Endothelial cell of umbilical vein (primary cell): ENCODE measurements at regions not wholly inside any gene's neighbourhood (a gene's known extent, or its start where the extent isn't known, plus 50 kb on each side); places are given as distances from the start of the nearest gene placed in this dataset.
"Not testable (repeated sequence)": the region's sequence is repeated elsewhere in the genome, so short reads cannot be mapped to it uniquely, and the experiment has no call there.

Source experiments
- EZH2 ChIP-seq: IDR thresholded peaks from 2 replicates; pipeline ENCODE4 v1.6.1; 2012; ENCODE audit warnings: borderline replicate concordance, low read depth, mild to moderate bottlenecking, moderate library complexity, low read length, inconsistent platforms; ENCODE audit not compliant: severe bottlenecking
- JUN ChIP-seq: IDR thresholded peaks from 2 replicates; pipeline ENCODE4 v1.6.1; 2011; ENCODE audit warnings: borderline replicate concordance, low read depth; ENCODE audit not compliant: insufficient read length, insufficient read depth
- MYC ChIP-seq: IDR thresholded peaks from one replicate; pipeline ENCODE4 v1.6.1; 2011; ENCODE audit warnings: mild to moderate bottlenecking, low read depth, low read length
- POLR2A ChIP-seq: IDR thresholded peaks from 2 replicates; pipeline ENCODE4 v1.6.1; 2012; ENCODE audit warnings: low read depth, mild to moderate bottlenecking, control low read depth, low read length
- POLR2AphosphoS5 ChIP-seq: IDR thresholded peaks from 2 replicates; pipeline ENCODE4 v1.6.1; 2012; ENCODE audit warnings: low read depth, mild to moderate bottlenecking, control low read depth, low read length, moderate library complexity; ENCODE audit not compliant: insufficient read depth
- TF ChIP-seq, protein P1 (sequence below), 2 donors: IDR thresholded peaks; 1 replicate in 1 of 2; 2 replicates in 1 of 2; pipeline ENCODE4 v1.5.1; 2011; ENCODE audit warnings: low read length in 2 of 2, mild to moderate bottlenecking in 2 of 2, moderate library complexity in 2 of 2, control low read depth in 1 of 2, inconsistent platforms in 1 of 2, low read depth in 1 of 2; ENCODE audit not compliant: insufficient read depth in 1 of 2; ENCODE audit errors: extremely low read depth in 1 of 2
- TF ChIP-seq, protein P2 (sequence below): IDR thresholded peaks from 2 replicates; pipeline ENCODE4 v1.6.1; 2011; ENCODE audit not compliant: insufficient read depth, insufficient read length

DNA sequence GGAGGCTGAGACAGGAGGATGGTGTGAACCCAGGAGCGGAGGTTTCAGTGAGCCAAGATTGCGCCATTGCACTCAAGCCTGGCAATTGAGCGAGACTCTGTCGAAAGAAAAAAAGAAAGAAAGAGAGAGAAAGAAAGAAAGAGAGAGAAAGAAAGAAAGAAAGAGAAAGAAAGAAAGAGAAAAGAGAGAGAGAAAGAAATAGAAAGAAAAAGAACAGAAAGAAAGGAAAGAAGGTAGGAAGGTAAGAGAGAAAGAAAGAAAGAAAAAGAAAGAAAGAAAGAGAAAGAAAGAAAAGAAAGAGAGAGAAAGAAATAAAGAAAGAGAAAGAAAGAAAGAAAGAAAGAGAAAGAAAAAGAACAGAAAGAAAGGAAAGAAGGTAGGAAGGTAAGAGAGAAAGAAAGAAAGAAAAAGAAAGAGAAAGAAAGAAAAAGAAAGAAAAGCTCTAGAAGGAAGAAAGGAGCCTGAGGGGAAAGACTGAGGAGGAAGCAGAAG, 54.1 kb downstream of the FHIP2A start:
- TF ChIP-seq EZH2, MYC, JUN, POLR2A, POLR2AphosphoS5: not testable (repeated sequence)
- TF ChIP-seq, protein P1, sequence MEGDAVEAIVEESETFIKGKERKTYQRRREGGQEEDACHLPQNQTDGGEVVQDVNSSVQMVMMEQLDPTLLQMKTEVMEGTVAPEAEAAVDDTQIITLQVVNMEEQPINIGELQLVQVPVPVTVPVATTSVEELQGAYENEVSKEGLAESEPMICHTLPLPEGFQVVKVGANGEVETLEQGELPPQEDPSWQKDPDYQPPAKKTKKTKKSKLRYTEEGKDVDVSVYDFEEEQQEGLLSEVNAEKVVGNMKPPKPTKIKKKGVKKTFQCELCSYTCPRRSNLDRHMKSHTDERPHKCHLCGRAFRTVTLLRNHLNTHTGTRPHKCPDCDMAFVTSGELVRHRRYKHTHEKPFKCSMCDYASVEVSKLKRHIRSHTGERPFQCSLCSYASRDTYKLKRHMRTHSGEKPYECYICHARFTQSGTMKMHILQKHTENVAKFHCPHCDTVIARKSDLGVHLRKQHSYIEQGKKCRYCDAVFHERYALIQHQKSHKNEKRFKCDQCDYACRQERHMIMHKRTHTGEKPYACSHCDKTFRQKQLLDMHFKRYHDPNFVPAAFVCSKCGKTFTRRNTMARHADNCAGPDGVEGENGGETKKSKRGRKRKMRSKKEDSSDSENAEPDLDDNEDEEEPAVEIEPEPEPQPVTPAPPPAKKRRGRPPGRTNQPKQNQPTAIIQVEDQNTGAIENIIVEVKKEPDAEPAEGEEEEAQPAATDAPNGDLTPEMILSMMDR (IDR thresholded peaks at IDR 0.05; ENCODE audit: extremely low read depth in 1 of 2, insufficient read depth in 1 of 2, low read depth in 1 of 2, low read length in 2 of 2) = not testable (repeated sequence)
- TF ChIP-seq, protein P2, sequence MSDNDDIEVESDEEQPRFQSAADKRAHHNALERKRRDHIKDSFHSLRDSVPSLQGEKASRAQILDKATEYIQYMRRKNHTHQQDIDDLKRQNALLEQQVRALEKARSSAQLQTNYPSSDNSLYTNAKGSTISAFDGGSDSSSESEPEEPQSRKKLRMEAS = not testable (repeated sequence)
